ENCODE measurements at regions not wholly inside any gene's neighbourhood (a gene's known extent, or its start where the extent isn't known, plus 50 kb on each side); places are given as distances from the start of the nearest gene placed in this dataset.

GRCh38 chr6:49202924-49203536, 260.0 kb downstream of the MMUT start:
- TF ChIP-seq, protein P1, sequence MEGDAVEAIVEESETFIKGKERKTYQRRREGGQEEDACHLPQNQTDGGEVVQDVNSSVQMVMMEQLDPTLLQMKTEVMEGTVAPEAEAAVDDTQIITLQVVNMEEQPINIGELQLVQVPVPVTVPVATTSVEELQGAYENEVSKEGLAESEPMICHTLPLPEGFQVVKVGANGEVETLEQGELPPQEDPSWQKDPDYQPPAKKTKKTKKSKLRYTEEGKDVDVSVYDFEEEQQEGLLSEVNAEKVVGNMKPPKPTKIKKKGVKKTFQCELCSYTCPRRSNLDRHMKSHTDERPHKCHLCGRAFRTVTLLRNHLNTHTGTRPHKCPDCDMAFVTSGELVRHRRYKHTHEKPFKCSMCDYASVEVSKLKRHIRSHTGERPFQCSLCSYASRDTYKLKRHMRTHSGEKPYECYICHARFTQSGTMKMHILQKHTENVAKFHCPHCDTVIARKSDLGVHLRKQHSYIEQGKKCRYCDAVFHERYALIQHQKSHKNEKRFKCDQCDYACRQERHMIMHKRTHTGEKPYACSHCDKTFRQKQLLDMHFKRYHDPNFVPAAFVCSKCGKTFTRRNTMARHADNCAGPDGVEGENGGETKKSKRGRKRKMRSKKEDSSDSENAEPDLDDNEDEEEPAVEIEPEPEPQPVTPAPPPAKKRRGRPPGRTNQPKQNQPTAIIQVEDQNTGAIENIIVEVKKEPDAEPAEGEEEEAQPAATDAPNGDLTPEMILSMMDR (IDR thresholded peaks at IDR 0.05), result no peak
- no peak for TF ChIP-seq ZFX (IDR thresholded peaks at IDR 0.05; ENCODE audit: borderline replicate concordance)
